ENCODE measurements at regions not wholly inside any gene's neighbourhood (a gene's known extent, or its start where the extent isn't known, plus 50 kb on each side); places are given as distances from the start of the nearest gene placed in this dataset.

DNA sequence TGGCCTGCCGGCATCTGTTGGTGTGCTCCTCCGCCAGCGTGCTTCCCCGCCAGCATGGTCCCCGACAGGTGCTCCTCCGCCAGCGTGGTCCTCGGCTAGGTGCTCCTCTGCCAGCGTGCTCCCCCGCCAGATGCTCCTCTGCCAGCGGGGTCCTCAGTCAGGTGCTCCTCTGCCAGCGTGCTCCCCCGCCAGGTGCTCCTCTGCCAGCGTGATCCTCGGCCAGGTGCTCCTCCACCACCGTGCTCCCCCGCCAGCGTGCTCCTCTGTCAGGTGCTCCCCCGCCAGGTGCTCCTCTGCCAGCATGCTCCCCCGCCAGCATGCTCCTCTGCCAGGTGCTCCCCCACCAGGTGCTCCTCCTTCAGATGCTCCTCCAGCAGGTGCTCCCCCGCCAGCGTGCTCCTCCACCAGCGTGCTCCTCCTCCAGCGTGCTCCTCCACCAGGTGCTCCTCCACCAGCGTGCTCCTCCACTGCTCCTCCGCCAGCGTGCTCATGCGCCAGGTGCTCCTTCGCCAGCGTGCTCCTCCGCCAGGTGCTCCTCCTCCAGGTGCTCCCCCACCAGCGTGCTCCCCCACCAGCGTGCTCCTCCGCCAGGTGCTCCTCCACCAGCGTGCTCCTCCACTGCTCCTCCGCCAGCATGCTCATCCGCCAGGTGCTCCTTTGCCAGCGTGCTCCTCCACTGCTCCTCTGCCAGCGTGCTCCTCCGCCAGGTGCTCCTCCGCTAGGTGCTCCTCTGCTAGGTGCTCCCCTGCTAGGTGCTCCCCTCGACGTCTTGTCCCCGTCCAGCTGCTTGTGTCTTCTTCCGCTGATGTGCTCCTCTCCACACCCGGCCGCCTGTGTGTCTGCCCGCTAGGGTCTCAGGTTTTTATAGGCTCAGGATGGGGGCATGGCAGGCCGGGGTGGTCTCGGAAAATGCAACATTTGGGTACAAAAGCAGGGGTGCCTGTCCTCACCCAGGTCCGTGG, 223.0 kb downstream of the NRIP1 start:
- no peak for DNase-seq (ENCODE audit: low spot score)
- no peaks in the 10 kb centered on the region for H3K27me3 ChIP-seq
- H3K9me2 ChIP-seq (replicated peaks; ENCODE audit: insufficient read depth): no peaks in the 10 kb centered on the region
- H3K4me1 ChIP-seq (ENCODE audit: insufficient read depth): no peaks in the 10 kb centered on the region
- no peak overlapping the region for H2AFZ ChIP-seq
- no peaks in the 10 kb centered on the region for H3K79me2 ChIP-seq
- no peak overlapping the region for H3K4me2 ChIP-seq
- H3K9me3 ChIP-seq (ENCODE audit: low read depth): no peaks in the 10 kb centered on the region
- WGBS (ENCODE audit: low lambda C conversion rate, missing lambda C conversion rate): 96% methylated on average over 33 of the region's 51 CpGs
- TF ChIP-seq EZH2 (IDR thresholded peaks at IDR 0.05; ENCODE audit: borderline replicate concordance): no peak
- no peak for TF ChIP-seq EZH2phosphoT487 (IDR thresholded peaks at IDR 0.05; ENCODE audit: low read depth, severe bottlenecking, unreplicated experiment)
- TF ChIP-seq, protein P1, sequence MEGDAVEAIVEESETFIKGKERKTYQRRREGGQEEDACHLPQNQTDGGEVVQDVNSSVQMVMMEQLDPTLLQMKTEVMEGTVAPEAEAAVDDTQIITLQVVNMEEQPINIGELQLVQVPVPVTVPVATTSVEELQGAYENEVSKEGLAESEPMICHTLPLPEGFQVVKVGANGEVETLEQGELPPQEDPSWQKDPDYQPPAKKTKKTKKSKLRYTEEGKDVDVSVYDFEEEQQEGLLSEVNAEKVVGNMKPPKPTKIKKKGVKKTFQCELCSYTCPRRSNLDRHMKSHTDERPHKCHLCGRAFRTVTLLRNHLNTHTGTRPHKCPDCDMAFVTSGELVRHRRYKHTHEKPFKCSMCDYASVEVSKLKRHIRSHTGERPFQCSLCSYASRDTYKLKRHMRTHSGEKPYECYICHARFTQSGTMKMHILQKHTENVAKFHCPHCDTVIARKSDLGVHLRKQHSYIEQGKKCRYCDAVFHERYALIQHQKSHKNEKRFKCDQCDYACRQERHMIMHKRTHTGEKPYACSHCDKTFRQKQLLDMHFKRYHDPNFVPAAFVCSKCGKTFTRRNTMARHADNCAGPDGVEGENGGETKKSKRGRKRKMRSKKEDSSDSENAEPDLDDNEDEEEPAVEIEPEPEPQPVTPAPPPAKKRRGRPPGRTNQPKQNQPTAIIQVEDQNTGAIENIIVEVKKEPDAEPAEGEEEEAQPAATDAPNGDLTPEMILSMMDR (IDR thresholded peaks at IDR 0.05; ENCODE audit: poor library complexity): no peak
- H3K36me3 ChIP-seq (replicated peaks; ENCODE audit: insufficient read depth, low read depth): no peaks in the 10 kb centered on the region
- no peak overlapping the region for H3K4me3 ChIP-seq
- H3K27ac ChIP-seq: no peak overlapping the region
- no peaks in the 10 kb centered on the region for H4K20me1 ChIP-seq (ENCODE audit: insufficient read depth, poor library complexity, severe bottlenecking)

- Histone ChIP-seq H2AFZ (no peak overlapping the region), H3K4me1 (ENCODE audit: insufficient read depth) (no peaks in the 10 kb centered on the region), H3K36me3 (replicated peaks; ENCODE audit: insufficient read depth, low read depth) (no peaks in the 10 kb centered on the region), H3K9me3 (ENCODE audit: low read depth) (no peaks in the 10 kb centered on the region), H3K27me3 (no peaks in the 10 kb centered on the region), H3K27ac (no peak overlapping the region), H4K20me1 (ENCODE audit: insufficient read depth, poor library complexity, severe bottlenecking) (no peaks in the 10 kb centered on the region), H3K4me2 (peak overlapping the region; percentile 22), H3K4me3 (no peak overlapping the region), H3K79me2 (no peaks in the 10 kb centered on the region), H3K9me2 (replicated peaks; ENCODE audit: insufficient read depth) (no peaks in the 10 kb centered on the region)
- no peak for DNase-seq (ENCODE audit: low spot score)
- TF ChIP-seq EZH2phosphoT487 (IDR thresholded peaks at IDR 0.05; ENCODE audit: low read depth, severe bottlenecking, unreplicated experiment) (no peak), EZH2 (IDR thresholded peaks at IDR 0.05; ENCODE audit: borderline replicate concordance) (no peak)
- TF ChIP-seq, protein P1 (IDR thresholded peaks at IDR 0.05; ENCODE audit: poor library complexity): no peak
- 31% methylated on average over 3 of the region's 3 CpGs for WGBS (ENCODE audit: low lambda C conversion rate, missing lambda C conversion rate)
Observed at GRCh38 chr21:14838400-14838799, 226.4 kb downstream of the NRIP1 start.

DNA sequence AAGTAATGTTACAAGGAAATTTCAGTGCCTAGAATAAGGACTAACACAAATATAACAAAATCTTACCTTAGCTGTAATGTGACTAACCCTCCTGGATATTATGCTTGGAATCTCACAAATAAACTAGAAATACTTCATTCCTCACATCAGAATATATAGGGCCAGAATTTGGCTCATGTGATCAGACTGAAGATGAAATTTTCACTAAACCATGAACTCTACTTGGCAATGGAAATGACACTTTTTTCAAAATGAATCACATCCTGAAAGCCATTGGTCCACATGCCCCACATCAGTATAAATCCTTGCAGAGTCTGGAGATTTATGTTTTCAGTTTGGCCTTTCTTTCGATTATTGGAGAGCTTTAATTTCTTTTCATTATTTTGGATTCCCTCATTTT, 227.8 kb downstream of the NRIP1 start:
- H3K4me1 ChIP-seq (ENCODE audit: insufficient read depth): no peaks in the 10 kb centered on the region
- no peak overlapping the region for H3K27ac ChIP-seq
- no peak overlapping the region for H3K4me3 ChIP-seq
- H3K9me3 ChIP-seq (ENCODE audit: low read depth): no peaks in the 10 kb centered on the region
- no peak overlapping the region for H2AFZ ChIP-seq
- H4K20me1 ChIP-seq (ENCODE audit: insufficient read depth, poor library complexity, severe bottlenecking): no peaks in the 10 kb centered on the region
- WGBS (ENCODE audit: low lambda C conversion rate, missing lambda C conversion rate): 96% methylated on average over 1 of the region's 1 CpG
- no peak for DNase-seq (ENCODE audit: low spot score)
- no peak overlapping the region for H3K4me2 ChIP-seq
- no peaks in the 10 kb centered on the region for H3K36me3 ChIP-seq (replicated peaks; ENCODE audit: insufficient read depth, low read depth)
- H3K79me2 ChIP-seq: no peaks in the 10 kb centered on the region
- H3K9me2 ChIP-seq (replicated peaks; ENCODE audit: insufficient read depth): no peaks in the 10 kb centered on the region
- TF ChIP-seq, protein P1 (IDR thresholded peaks at IDR 0.05; ENCODE audit: poor library complexity): no peak
- no peak for TF ChIP-seq EZH2phosphoT487 (IDR thresholded peaks at IDR 0.05; ENCODE audit: low read depth, severe bottlenecking, unreplicated experiment)
- no peak for TF ChIP-seq EZH2 (IDR thresholded peaks at IDR 0.05; ENCODE audit: borderline replicate concordance)
- H3K27me3 ChIP-seq: no peaks in the 10 kb centered on the region

Data from hepatocyte (in vitro differentiated cells).